OCI-LY7 (cell line): ENCODE measurements at regions not wholly inside any gene's neighbourhood (a gene's known extent, or its start where the extent isn't known, plus 50 kb on each side); places are given as distances from the start of the nearest gene placed in this dataset.

Experiments used
- BruUV-seq: library from RNA; stranded (reverse); fragments of 400-500 nt; replicated peaks from 2 replicates; lab custom pipeline; 2021; lab: Mats Ljungman, UMichigan
- CTCF ChIA-PET: fragments of 300-600 bp; sonication (Branson Sonifier 250); formaldehyde crosslinking; loops from one replicate; lab custom pipeline; 2022; ENCODE audit warnings: antibody characterized with exemption; ENCODE audit not compliant: unreplicated experiment; lab: Charles Lee
- POLR2A ChIA-PET: fragments of 300-600 bp; sonication (Branson Sonifier 250); formaldehyde crosslinking; loops from one replicate; lab custom pipeline; 2022; ENCODE audit warnings: antibody characterized with exemption; lab: Charles Lee
- DNase-seq: peaks from one replicate; pipeline ENCODE4 v3.0.0-alpha.2; 2015; ENCODE audit warnings: low spot score
- H2AFZ ChIP-seq: fragments of 200-600 bp; sonication (generic), shearing (Covaris generic); 2 replicates; pipeline ENCODE4 v1.6.1; 2014; ENCODE audit warnings: mild to moderate bottlenecking, antibody characterized with exemption, low read length, moderate library complexity
- H3K27ac ChIP-seq: fragments of 200-600 bp; sonication (generic); 2 replicates; pipeline ENCODE4 v1.5.1; 2014; ENCODE audit warnings: mixed run types, low read depth, mild to moderate bottlenecking, moderate library complexity, low read length, inconsistent platforms; ENCODE audit not compliant: poor library complexity, severe bottlenecking
- H3K36me3 ChIP-seq: fragments of 200-600 bp; sonication (generic); 2 replicates; pipeline ENCODE4 v1.6.1; 2014; ENCODE audit warnings: mild to moderate bottlenecking, antibody characterized with exemption, low read length, moderate library complexity, mixed read lengths; ENCODE audit not compliant: insufficient read depth
- H3K4me1 ChIP-seq: fragments of 200-600 bp; sonication (generic); 2 replicates; pipeline ENCODE4 v1.5.1; 2014; ENCODE audit warnings: mild to moderate bottlenecking, low read length; ENCODE audit not compliant: insufficient read depth, poor library complexity, severe bottlenecking
- H3K4me2 ChIP-seq: fragments of 200-600 bp; sonication (generic); 2 replicates; pipeline ENCODE4 v1.6.1; 2014; ENCODE audit warnings: mild to moderate bottlenecking, low read length
- H3K4me3 ChIP-seq: fragments of 200-600 bp; sonication (generic); 2 replicates; pipeline ENCODE4 v1.5.1; 2014; ENCODE audit warnings: mild to moderate bottlenecking, low read depth, low read length; ENCODE audit not compliant: poor library complexity, severe bottlenecking
- H3K79me2 ChIP-seq: fragments of 200-600 bp; sonication (generic); 2 replicates; pipeline ENCODE4 v1.6.1; 2016; ENCODE audit warnings: low read depth, mild to moderate bottlenecking, low read length, moderate library complexity, mixed read lengths; ENCODE audit not compliant: insufficient read depth
- H3K9me2 ChIP-seq: fragments of 200-600 bp; sonication (generic); 2 replicates; pipeline ENCODE4 v1.6.1; 2016; ENCODE audit warnings: mild to moderate bottlenecking, low read length, mixed read lengths; ENCODE audit not compliant: insufficient read depth
- H3K9me3 ChIP-seq: fragments of 200-600 bp; sonication (generic); 2 replicates; pipeline ENCODE4 v1.6.1; 2014; ENCODE audit warnings: mild to moderate bottlenecking, mixed run types, low read length, mixed read lengths
- H4K20me1 ChIP-seq: fragments of 200-600 bp; sonication (generic); 2 replicates; pipeline ENCODE4 v1.6.1; 2014; ENCODE audit warnings: mild to moderate bottlenecking, antibody characterized with exemption, low read length, moderate library complexity, mixed read lengths; ENCODE audit not compliant: insufficient read depth
- EZH2phosphoT487 ChIP-seq: fragments of 200-600 bp; sonication (generic); IDR thresholded peaks from 2 replicates; pipeline ENCODE4 v1.6.1; 2018; ENCODE audit warnings: low read depth, borderline replicate concordance, mild to moderate bottlenecking, mixed run types, antibody characterized with exemption, low read length, moderate library complexity, mixed read lengths
- intact Hi-C: fragments of 100-400 bp; cut with micrococcal nuclease; formaldehyde crosslinking; loops from one replicate; pipeline ENCODE4 v1.10.0; 2022; ENCODE audit not compliant: unreplicated experiment
- TF ChIP-seq, protein P1 (sequence below): fragments of 200-600 bp; sonication (generic); conservative IDR thresholded peaks from 2 replicates; pipeline ENCODE4 v1.5.1; 2014; ENCODE audit warnings: mild to moderate bottlenecking, antibody characterized with exemption, low read length, moderate library complexity, mixed read lengths

DNA sequence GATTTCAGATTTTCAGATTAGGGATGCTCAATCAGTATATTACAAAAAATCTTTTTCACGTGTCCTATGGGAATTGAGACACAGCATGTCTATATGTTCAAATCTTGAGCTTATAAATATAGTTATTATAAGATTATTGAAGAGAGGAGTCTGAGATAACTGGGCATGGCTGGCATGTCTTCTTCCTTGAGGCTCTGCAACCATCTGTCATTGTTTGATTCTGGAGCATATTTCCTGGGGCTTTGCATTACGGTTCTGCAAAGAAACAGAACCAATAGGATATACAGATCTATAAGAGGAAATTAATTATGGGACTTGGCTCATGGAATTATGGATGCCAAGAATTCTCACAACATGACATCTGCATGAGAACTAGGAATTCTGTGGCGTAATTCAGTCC lies 386.1 kb downstream of the SOCS6 start:
- intact Hi-C loops = no loop called here
- BruUV-seq = no TSS peak
- Histone ChIP-seq H3K79me2 (no peaks in the 10 kb centered on the region), H3K9me2 (no peaks in the 10 kb centered on the region), H3K9me3 (no peaks in the 10 kb centered on the region), H3K4me3 (no peak overlapping the region), H3K4me2 (no peak overlapping the region), H3K27ac (no peak overlapping the region), H4K20me1 (no peaks in the 10 kb centered on the region), H3K4me1 (peaks cover 5% of the 10 kb centered on the region), H2AFZ (no peak overlapping the region), H3K36me3 (no peaks in the 10 kb centered on the region)
- CTCF ChIA-PET = no interaction called here
- DNase-seq = no peak
- TF ChIP-seq EZH2phosphoT487 = no peak
- TF ChIP-seq, protein P1, sequence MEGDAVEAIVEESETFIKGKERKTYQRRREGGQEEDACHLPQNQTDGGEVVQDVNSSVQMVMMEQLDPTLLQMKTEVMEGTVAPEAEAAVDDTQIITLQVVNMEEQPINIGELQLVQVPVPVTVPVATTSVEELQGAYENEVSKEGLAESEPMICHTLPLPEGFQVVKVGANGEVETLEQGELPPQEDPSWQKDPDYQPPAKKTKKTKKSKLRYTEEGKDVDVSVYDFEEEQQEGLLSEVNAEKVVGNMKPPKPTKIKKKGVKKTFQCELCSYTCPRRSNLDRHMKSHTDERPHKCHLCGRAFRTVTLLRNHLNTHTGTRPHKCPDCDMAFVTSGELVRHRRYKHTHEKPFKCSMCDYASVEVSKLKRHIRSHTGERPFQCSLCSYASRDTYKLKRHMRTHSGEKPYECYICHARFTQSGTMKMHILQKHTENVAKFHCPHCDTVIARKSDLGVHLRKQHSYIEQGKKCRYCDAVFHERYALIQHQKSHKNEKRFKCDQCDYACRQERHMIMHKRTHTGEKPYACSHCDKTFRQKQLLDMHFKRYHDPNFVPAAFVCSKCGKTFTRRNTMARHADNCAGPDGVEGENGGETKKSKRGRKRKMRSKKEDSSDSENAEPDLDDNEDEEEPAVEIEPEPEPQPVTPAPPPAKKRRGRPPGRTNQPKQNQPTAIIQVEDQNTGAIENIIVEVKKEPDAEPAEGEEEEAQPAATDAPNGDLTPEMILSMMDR = no peak
- POLR2A ChIA-PET = no interaction called here

DNA sequence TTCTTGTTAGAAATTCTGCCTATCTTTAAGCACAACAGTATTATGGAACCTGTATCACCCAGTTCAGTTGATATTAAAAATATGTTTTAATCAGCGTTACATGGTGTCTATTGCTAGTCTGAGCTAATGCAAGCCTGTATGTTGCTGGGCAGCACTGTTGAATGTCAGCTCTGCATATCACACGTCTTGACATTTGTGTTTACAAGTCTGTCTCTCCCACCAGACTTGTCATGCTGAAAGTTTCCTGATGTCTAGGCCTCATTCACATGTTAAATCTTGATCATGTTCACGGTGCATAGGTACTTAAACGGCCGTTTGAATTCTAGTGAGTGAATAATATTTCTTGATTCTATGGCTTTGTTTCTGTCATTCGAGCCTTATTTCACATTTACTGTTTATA lies 385.0 kb downstream of the SOCS6 start:
- TF ChIP-seq, protein P1 = no peak
- TF ChIP-seq EZH2phosphoT487 = no peak
- CTCF ChIA-PET = no interaction called here
- POLR2A ChIA-PET = interaction anchor here (0.7 kb wide), 1 partner anchor 1459 kb away, joined by 3 read pairs; no protein-coding TSS in a partner anchor
- Histone ChIP-seq H3K4me3 (no peak overlapping the region), H2AFZ (no peak overlapping the region), H3K9me2 (no peaks in the 10 kb centered on the region), H3K79me2 (no peaks in the 10 kb centered on the region), H3K9me3 (no peaks in the 10 kb centered on the region), H4K20me1 (no peaks in the 10 kb centered on the region), H3K36me3 (no peaks in the 10 kb centered on the region), H3K4me2 (no peak overlapping the region), H3K27ac (no peak overlapping the region), H3K4me1 (peaks cover 5% of the 10 kb centered on the region)
- DNase-seq = no peak
- BruUV-seq = no TSS peak
- intact Hi-C loops = no loop called here

DNA sequence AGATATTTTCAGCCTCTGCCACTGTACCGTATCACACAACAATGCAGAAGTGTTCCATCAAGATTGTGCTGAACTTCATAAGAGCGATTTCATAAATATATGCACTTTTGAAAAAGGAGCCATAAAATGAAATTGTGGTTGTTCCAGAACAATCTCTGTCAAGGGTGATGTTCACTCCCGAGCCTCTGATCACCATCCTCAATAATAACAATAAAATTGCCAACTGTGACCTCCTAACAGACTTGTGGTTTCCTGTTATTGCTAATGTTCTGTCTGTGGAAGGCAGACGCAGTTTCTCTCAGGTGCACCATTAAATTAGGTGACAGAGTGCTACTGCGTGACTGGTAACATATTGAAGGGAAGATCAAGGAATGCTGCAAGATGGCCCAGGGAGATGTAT lies 383.7 kb downstream of the SOCS6 start:
- Histone ChIP-seq H3K9me2 (no peaks in the 10 kb centered on the region), H3K4me3 (no peak overlapping the region), H3K4me1 (peaks cover 5% of the 10 kb centered on the region), H3K4me2 (peak overlapping the region; percentile 39; the same call in 1 of the 2 replicates), H4K20me1 (no peaks in the 10 kb centered on the region), H2AFZ (0 out of 2 replicates have a peak overlapping the region, but pooled peaks have one; percentile 25), H3K27ac (peak overlapping the region; percentile 25), H3K9me3 (no peaks in the 10 kb centered on the region), H3K36me3 (no peaks in the 10 kb centered on the region), H3K79me2 (no peaks in the 10 kb centered on the region)
- CTCF ChIA-PET = no interaction called here
- TF ChIP-seq EZH2phosphoT487 = no peak
- TF ChIP-seq, protein P1 = no peak
- POLR2A ChIA-PET = no interaction called here
- DNase-seq = peak; percentile 16
- intact Hi-C loops = no loop called here
- BruUV-seq = no TSS peak
